Fibroblast of mammary gland (primary cell): ENCODE measurements at regions not wholly inside any gene's neighbourhood (a gene's known extent, or its start where the extent isn't known, plus 50 kb on each side); places are given as distances from the start of the nearest gene placed in this dataset.
"Not testable (repeated sequence)": the region's sequence is repeated elsewhere in the genome, so short reads cannot be mapped to it uniquely, and the experiment has no call there.

Experiments
- DNase-seq: peaks from one replicate; pipeline ENCODE4 v3.0.0-alpha.2; 2010; ENCODE audit warnings: low read depth
- H3K4me3 ChIP-seq: 2 replicates; pipeline ENCODE4 v1.5.1; 2011; ENCODE audit warnings: low read depth, mild to moderate bottlenecking, low read length, moderate library complexity; ENCODE audit not compliant: control insufficient read depth
- CTCF ChIP-seq: conservative IDR thresholded peaks from 2 replicates; pipeline ENCODE4 v1.5.1; 2011; ENCODE audit warnings: low read depth, low read length, inconsistent platforms; ENCODE audit not compliant: control insufficient read depth, insufficient read depth

GRCh38 chr21:24509131-24509530, 1098.2 kb downstream of the MRPL39 start:
- TF ChIP-seq CTCF, result no peak
- no peak for DNase-seq

DNA sequence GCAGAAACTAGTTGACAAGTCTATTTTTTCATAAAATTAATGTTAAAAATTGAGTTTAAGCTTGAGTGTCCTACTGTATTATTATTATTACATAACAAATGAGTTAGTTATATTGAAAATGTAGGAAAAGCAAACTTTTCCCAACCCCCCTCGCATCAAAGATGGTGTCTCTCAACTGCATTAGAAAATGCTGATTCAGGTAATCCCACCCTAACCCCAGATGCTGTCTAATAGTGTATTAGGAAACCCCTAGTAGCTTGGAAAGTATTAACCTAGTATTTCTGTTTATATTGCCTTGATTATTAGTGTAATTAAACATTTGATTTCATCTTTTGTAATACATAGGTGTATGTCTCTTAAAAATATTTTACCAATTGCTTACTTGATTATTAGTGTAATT, 1120.3 kb downstream of the MRPL39 start:
- DNase-seq, result no peak
- TF ChIP-seq CTCF, result no peak
- H3K4me3 ChIP-seq, result no peak overlapping the region

More at GRCh38 chr21:24509131-24509530, 1098.2 kb downstream of the MRPL39 start:
- H3K4me3 ChIP-seq, result no peak overlapping the region

GRCh38 chr21:24483361-24483760, 1123.9 kb downstream of the MRPL39 start:
- not testable (repeated sequence) for H3K4me3 ChIP-seq, DNase-seq

- DNase-seq, result no peak
Measured at GRCh38 chr21:24470852-24471251, 1136.4 kb downstream of the MRPL39 start.

DNA sequence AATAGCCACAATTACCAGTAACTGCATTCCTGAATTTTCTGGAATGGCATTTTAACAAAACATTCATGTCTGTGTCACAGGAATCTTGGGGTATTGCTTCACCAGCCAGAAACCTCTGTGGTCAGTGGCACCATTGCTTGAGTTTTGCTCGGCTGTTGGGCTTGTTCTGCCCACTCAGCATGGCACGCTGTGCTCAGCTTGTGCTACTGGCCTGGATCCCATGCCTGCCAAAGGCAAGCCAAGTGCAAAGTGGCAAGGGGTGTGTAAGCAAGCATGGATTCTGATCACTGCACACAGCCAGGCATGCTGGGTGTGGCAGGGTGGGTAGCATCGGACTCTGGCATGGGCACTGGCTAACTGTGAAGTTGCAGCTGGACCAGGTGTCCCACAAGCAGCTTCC, 1150.9 kb downstream of the MRPL39 start:
- H3K4me3 ChIP-seq, result no peak overlapping the region
- TF ChIP-seq CTCF, result no peak
- DNase-seq, result no peak

More at GRCh38 chr21:24470852-24471251, 1136.4 kb downstream of the MRPL39 start:
- TF ChIP-seq CTCF, result no peak
- H3K4me3 ChIP-seq, result no peak overlapping the region

- no peak overlapping the region for H3K4me3 ChIP-seq
- no peak for TF ChIP-seq CTCF
- DNase-seq, result no peak
Measured at GRCh38 chr21:24450119-24450518, 1157.2 kb downstream of the MRPL39 start.

GRCh38 chr21:24445517-24445916, 1161.8 kb downstream of the MRPL39 start:
- TF ChIP-seq CTCF, result no peak
- DNase-seq, result no peak
- H3K4me3 ChIP-seq, result no peak overlapping the region

GRCh38 chr21:24444736-24445135, 1162.5 kb downstream of the MRPL39 start:
- no peak for TF ChIP-seq CTCF
- no peak overlapping the region for H3K4me3 ChIP-seq
- no peak for DNase-seq
